ENCODE measurements at regions not wholly inside any gene's neighbourhood (a gene's known extent, or its start where the extent isn't known, plus 50 kb on each side); places are given as distances from the start of the nearest gene placed in this dataset.

DNA sequence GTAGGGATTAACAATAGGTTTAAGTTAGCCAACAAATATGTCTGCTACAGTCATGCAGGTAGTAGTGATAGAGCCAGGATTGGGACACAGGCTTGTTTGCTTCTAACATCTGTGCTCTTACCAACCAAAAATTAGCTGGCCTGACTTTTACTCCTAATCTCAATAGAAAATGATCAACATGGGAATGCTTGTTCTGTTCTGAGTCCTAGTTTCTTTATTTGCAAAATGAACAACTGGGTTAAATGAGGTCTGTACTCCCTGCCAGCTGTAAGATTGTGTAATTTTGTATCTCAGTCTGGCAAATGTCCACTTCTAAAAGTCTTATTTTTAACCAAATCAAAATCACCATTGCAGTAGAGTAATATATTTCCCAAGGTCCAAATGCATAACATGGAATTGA lies 216.8 kb downstream of the NMUR2 start:
- no peaks in the 10 kb centered on the region for H3K9me3 ChIP-seq
- no peaks in the 10 kb centered on the region for H3K27me3 ChIP-seq
- H3K4me1 ChIP-seq = no peaks in the 10 kb centered on the region
- DNase-seq = no peak
- intact Hi-C loops (cut with DNase I; ENCODE audit: low total_unique reads) = no loop called here
- no peak overlapping the region for H3K4me3 ChIP-seq
- no peak for TF ChIP-seq POLR2A (IDR thresholded peaks at IDR 0.05)
- TF ChIP-seq, protein P1, sequence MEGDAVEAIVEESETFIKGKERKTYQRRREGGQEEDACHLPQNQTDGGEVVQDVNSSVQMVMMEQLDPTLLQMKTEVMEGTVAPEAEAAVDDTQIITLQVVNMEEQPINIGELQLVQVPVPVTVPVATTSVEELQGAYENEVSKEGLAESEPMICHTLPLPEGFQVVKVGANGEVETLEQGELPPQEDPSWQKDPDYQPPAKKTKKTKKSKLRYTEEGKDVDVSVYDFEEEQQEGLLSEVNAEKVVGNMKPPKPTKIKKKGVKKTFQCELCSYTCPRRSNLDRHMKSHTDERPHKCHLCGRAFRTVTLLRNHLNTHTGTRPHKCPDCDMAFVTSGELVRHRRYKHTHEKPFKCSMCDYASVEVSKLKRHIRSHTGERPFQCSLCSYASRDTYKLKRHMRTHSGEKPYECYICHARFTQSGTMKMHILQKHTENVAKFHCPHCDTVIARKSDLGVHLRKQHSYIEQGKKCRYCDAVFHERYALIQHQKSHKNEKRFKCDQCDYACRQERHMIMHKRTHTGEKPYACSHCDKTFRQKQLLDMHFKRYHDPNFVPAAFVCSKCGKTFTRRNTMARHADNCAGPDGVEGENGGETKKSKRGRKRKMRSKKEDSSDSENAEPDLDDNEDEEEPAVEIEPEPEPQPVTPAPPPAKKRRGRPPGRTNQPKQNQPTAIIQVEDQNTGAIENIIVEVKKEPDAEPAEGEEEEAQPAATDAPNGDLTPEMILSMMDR (IDR thresholded peaks at IDR 0.05) = no peak
- H3K36me3 ChIP-seq (ENCODE audit: low read depth, missing control alignments) = no peaks in the 10 kb centered on the region
- no peak overlapping the region for H3K27ac ChIP-seq

DNA sequence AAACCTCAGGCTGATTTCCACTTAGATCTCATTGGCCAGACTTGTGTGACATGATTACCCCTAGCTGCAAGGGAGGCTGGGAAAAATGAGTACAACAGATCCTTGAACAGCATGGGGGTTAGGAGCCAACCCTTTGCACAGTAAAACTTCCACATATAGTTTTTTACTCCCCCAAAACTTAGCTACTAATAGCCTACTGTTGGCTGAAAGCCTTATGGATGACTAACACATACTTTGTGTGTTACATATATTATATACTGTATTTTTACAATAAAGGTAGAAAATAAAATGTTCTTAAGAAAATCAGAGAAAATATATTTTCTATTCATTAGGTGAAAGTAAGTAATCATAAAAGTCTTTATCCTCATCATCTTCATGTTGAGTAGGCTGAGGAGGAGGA lies 217.4 kb downstream of the NMUR2 start:
- Histone ChIP-seq H3K36me3 (ENCODE audit: low read depth, missing control alignments) (no peaks in the 10 kb centered on the region), H3K27me3 (no peaks in the 10 kb centered on the region), H3K27ac (no peak overlapping the region), H3K4me3 (no peak overlapping the region), H3K9me3 (no peaks in the 10 kb centered on the region), H3K4me1 (no peaks in the 10 kb centered on the region)
- intact Hi-C loops (cut with DNase I; ENCODE audit: low total_unique reads) = no loop called here
- no peak for DNase-seq
- TF ChIP-seq, protein P1 (IDR thresholded peaks at IDR 0.05) = no peak
- TF ChIP-seq POLR2A (IDR thresholded peaks at IDR 0.05) = no peak

DNA sequence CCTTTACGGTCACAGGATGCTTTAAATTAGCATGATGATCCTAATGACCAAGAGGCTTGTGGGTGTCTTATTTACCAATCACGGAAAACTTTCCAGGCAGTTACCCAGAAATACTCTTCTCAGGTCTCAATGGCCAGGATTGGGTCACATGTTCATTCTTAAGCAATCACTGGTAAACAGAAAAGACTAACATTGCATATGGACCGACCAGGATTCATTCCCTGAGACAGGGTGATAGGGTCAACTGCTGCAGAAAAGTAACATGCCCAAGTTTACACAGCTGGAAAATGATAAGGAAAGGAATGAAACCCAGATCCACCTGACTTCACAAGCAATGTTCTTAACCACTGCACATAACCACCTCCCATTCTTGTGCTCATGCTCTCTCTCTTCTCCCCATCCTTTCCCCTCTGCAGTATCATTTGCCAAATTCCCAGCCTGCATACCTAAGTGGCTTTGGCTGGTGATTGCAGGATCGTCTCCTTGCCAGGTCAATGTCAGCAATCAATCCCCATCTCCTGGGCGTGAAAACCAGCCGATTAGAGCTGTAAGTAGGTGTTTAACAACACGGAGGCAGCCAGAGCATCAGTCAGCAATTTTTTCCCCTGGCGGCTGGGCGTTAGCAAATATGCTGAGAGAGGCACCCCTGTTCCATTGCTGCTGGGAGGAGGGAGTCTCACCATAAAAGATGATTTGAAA lies 219.4 kb downstream of the NMUR2 start:
- Histone ChIP-seq H3K27me3 (no peaks in the 10 kb centered on the region), H3K27ac (no peak overlapping the region), H3K4me1 (no peaks in the 10 kb centered on the region), H3K9me3 (no peaks in the 10 kb centered on the region), H3K36me3 (ENCODE audit: low read depth, missing control alignments) (no peaks in the 10 kb centered on the region), H3K4me3 (no peak overlapping the region)
- no peak for DNase-seq
- 33 to 58% methylated on average over 9 of the region's 9 CpGs for WGBS, 2 donors
- TF ChIP-seq, protein P1 (IDR thresholded peaks at IDR 0.05) = no peak
- TF ChIP-seq POLR2A (IDR thresholded peaks at IDR 0.05) = no peak
- intact Hi-C loops (cut with DNase I; ENCODE audit: low total_unique reads) = no loop called here

DNA sequence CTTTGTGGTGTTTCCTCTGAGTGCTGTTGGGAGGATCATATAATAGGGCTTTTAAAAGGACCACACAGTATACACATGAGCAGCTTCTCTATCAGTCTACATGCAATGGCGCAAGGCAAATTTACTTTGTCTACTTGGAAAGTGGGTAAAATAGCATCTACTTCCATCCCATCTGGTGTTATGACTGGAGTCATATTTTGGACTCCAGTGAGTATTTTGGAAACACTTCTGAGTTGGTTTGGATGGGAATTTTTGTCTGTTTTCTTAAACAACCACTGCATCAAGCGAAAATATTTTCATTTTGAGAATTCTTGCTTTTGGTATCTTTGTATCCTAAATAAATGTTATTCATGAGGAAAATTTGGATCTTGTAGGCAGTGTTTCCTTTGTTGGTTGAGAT lies 220.8 kb downstream of the NMUR2 start:
- H3K4me1 ChIP-seq = no peaks in the 10 kb centered on the region
- TF ChIP-seq, protein P1 (IDR thresholded peaks at IDR 0.05) = no peak
- no peak for TF ChIP-seq POLR2A (IDR thresholded peaks at IDR 0.05)
- no peak overlapping the region for H3K27ac ChIP-seq
- no peak overlapping the region for H3K4me3 ChIP-seq
- no peak for DNase-seq
- no peaks in the 10 kb centered on the region for H3K36me3 ChIP-seq (ENCODE audit: low read depth, missing control alignments)
- no peaks in the 10 kb centered on the region for H3K9me3 ChIP-seq
- intact Hi-C loops (cut with DNase I; ENCODE audit: low total_unique reads) = no loop called here
- 91 to 93% methylated on average over 2 of the region's 2 CpGs for WGBS, 2 donors
- no peaks in the 10 kb centered on the region for H3K27me3 ChIP-seq

DNA sequence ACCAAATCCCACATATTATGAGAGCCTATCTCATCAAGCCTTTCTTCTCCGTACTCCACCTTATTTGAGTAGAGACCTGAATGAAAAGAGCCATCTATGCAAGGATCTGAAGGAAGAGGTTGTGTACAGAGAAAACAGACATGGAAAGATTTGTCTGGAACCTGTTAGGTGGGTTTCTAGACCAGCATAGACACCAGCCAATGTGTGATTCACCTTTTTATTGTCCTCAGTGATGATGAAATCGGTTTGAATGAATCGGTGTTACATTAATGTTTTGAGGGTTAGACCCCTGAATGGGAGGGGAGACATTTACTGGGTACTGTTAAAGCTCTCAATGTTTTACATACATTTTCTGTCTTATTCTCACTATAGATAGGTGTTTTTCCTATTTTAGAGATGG lies 223.6 kb downstream of the NMUR2 start:
- Histone ChIP-seq H3K9me3 (no peaks in the 10 kb centered on the region), H3K4me3 (no peak overlapping the region), H3K36me3 (ENCODE audit: low read depth, missing control alignments) (no peaks in the 10 kb centered on the region), H3K27ac (no peak overlapping the region), H3K27me3 (no peaks in the 10 kb centered on the region), H3K4me1 (no peaks in the 10 kb centered on the region)
- no peak for TF ChIP-seq POLR2A (IDR thresholded peaks at IDR 0.05)
- TF ChIP-seq, protein P1 (IDR thresholded peaks at IDR 0.05) = no peak
- 86 to 88% methylated on average over 3 of the region's 3 CpGs for WGBS, 2 donors
- intact Hi-C loops (cut with DNase I; ENCODE audit: low total_unique reads) = no loop called here
- no peak for DNase-seq

All from testis (tissue), 2 donors.